ENCODE measurements at regions not wholly inside any gene's neighbourhood (a gene's known extent, or its start where the extent isn't known, plus 50 kb on each side); places are given as distances from the start of the nearest gene placed in this dataset.

GRCh38 chrX:40154250-40154852, 56.6 kb upstream of the BCOR start:
- no peaks in the 10 kb centered on the region for H3K9me3 ChIP-seq
- H3K36me3 ChIP-seq (ENCODE audit: low read depth, missing control alignments) = no peaks in the 10 kb centered on the region
- H3K4me3 ChIP-seq = peak overlapping the region; percentile 21 to 48
- peaks cover 4% of the 10 kb centered on the region for H3K4me1 ChIP-seq
- 0 to 1% methylated on average over 25 to 34 of the region's 38 CpGs for WGBS, 2 donors
- DNase-seq = no peak
- no peaks in the 10 kb centered on the region for H3K27me3 ChIP-seq
- H3K27ac ChIP-seq = no peak overlapping the region
- intact Hi-C loops (cut with DNase I; ENCODE audit: low total_unique reads) = no loop called here
- no peak for TF ChIP-seq CTCF (IDR thresholded peaks at IDR 0.05)

- Histone ChIP-seq H3K36me3 (ENCODE audit: low read depth, missing control alignments) (no peaks in the 10 kb centered on the region), H3K27ac (no peak overlapping the region), H3K27me3 (no peaks in the 10 kb centered on the region), H3K4me3 (peak overlapping the region in 1 of 2 donors; percentile 48), H3K4me1 (peaks cover 4% of the 10 kb centered on the region), H3K9me3 (no peaks in the 10 kb centered on the region)
- DNase-seq = no peak
- 0 to 2% methylated on average over 8 to 49 of the region's 70 CpGs for WGBS, 2 donors
- no peak for TF ChIP-seq POLR2A (IDR thresholded peaks at IDR 0.05)
- TF ChIP-seq CTCF (IDR thresholded peaks at IDR 0.05) = no peak
- intact Hi-C loops (cut with DNase I; ENCODE audit: low total_unique reads) = no loop called here
Measured at GRCh38 chrX:40153345-40154249, 55.8 kb upstream of the BCOR start.

- Histone ChIP-seq H3K4me3 (peak overlapping the region in 1 of 2 donors; percentile 48), H3K4me1 (peaks cover 4% of the 10 kb centered on the region), H3K36me3 (ENCODE audit: low read depth, missing control alignments) (no peaks in the 10 kb centered on the region), H3K27me3 (no peaks in the 10 kb centered on the region), H3K9me3 (no peaks in the 10 kb centered on the region), H3K27ac (no peak overlapping the region)
- WGBS, 2 donors = 29 to 37% methylated on average over 11 to 13 of the region's 47 CpGs
- intact Hi-C loops (cut with DNase I; ENCODE audit: low total_unique reads) = no loop called here
- no peak for DNase-seq
- TF ChIP-seq CTCF (IDR thresholded peaks at IDR 0.05) = no peak
- no peak for TF ChIP-seq POLR2A (IDR thresholded peaks at IDR 0.05)
Measured at GRCh38 chrX:40152741-40153344, 55.1 kb upstream of the BCOR start.

GRCh38 chrX:40152173-40152711, 54.5 kb upstream of the BCOR start:
- peaks cover 4% of the 10 kb centered on the region for H3K4me1 ChIP-seq
- intact Hi-C loops (cut with DNase I; ENCODE audit: low total_unique reads) = no loop called here
- TF ChIP-seq POLR2A (IDR thresholded peaks at IDR 0.05) (no peak), CTCF (IDR thresholded peaks at IDR 0.05) (no peak)
- no peaks in the 10 kb centered on the region for H3K27me3 ChIP-seq
- WGBS, 2 donors = 40% methylated on average over 1 to 36 of the region's 42 CpGs
- no peak overlapping the region for H3K27ac ChIP-seq
- H3K36me3 ChIP-seq (ENCODE audit: low read depth, missing control alignments) = no peaks in the 10 kb centered on the region
- no peak for DNase-seq
- H3K4me3 ChIP-seq = peak overlapping the region in 1 of 2 donors; percentile 48
- no peaks in the 10 kb centered on the region for H3K9me3 ChIP-seq

Measured in testis (tissue), 2 donors.